Mucosa of descending colon (tissue), 3 donors: ENCODE measurements at regions not wholly inside any gene's neighbourhood (a gene's known extent, or its start where the extent isn't known, plus 50 kb on each side); places are given as distances from the start of the nearest gene placed in this dataset.

Experiments
- ATAC-seq: fragments of 200-7000 bp; cut with Tn5 transposase; one replicate; pipeline ENCODE4 v1.9.1; 2020; ENCODE audit warnings: mild to moderate bottlenecking, moderate library complexity
- DNase-seq, 3 donors: peaks; one replicate each; pipeline ENCODE4 v3.0.0-alpha.2; 2020
- H3K36me3 ChIP-seq: fragments of 200-600 bp; one replicate; pipeline ENCODE4 v1.8.0; 2021; ENCODE audit warnings: low read depth, mild to moderate bottlenecking
- H3K4me1 ChIP-seq: fragments of 200-600 bp; one replicate; pipeline ENCODE4 v1.8.0; 2021; ENCODE audit warnings: low read depth, mild to moderate bottlenecking
- H3K4me3 ChIP-seq: fragments of 200-600 bp; one replicate; pipeline ENCODE4 v1.8.0; 2021; ENCODE audit warnings: mild to moderate bottlenecking
- H3K9me3 ChIP-seq: fragments of 200-600 bp; one replicate; pipeline ENCODE4 v1.8.0; 2021; ENCODE audit warnings: mild to moderate bottlenecking
- intact Hi-C, 2 donors: fragments of 100-400 bp; cut with DNase I in 1 of 2; cut with micrococcal nuclease in 1 of 2; formaldehyde crosslinking; loops; one replicate each; pipeline versions ENCODE4 v1.11.0 to v1.11.1; 2022; cut with DNase I, micrococcal nuclease
- TF ChIP-seq, protein P1 (sequence below): fragments of 200-600 bp; IDR thresholded peaks from one replicate; pipeline ENCODE4 v1.8.0; 2022; ENCODE audit warnings: antibody characterized with exemption, mild to moderate bottlenecking
- donor health status: DM: no; HTN: no; CAD: no; lungs with moderate emphysema.
- donor health status: DM: no; HTN: no; CAD: no.
- donor health status: DM: no; HTN: yes; CAD: no.

DNA sequence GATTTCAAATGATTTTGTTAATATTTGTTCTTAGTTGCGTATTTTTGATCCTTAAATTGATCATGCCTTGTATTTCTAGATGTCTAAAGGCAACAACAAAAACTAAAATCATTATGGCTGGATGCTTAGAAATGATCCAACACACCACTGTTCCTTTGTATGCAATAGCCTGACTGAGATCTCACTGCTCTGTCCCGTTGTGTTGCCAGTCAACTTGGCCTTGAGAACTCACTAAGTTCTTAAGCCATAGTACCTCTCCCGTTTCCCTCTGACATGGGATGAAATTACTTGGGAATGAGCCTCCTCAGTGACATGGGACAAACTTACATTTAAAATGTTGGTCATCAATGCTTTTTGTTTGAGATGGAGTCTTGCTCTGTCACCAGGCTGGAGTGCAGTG is 222.0 kb upstream of the HS6ST1 start:
- TF ChIP-seq, protein P1, sequence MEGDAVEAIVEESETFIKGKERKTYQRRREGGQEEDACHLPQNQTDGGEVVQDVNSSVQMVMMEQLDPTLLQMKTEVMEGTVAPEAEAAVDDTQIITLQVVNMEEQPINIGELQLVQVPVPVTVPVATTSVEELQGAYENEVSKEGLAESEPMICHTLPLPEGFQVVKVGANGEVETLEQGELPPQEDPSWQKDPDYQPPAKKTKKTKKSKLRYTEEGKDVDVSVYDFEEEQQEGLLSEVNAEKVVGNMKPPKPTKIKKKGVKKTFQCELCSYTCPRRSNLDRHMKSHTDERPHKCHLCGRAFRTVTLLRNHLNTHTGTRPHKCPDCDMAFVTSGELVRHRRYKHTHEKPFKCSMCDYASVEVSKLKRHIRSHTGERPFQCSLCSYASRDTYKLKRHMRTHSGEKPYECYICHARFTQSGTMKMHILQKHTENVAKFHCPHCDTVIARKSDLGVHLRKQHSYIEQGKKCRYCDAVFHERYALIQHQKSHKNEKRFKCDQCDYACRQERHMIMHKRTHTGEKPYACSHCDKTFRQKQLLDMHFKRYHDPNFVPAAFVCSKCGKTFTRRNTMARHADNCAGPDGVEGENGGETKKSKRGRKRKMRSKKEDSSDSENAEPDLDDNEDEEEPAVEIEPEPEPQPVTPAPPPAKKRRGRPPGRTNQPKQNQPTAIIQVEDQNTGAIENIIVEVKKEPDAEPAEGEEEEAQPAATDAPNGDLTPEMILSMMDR, result no peak
- no peak overlapping the region for H3K4me3 ChIP-seq
- intact Hi-C loops, result no loop called here
- H3K36me3 ChIP-seq, result no peaks in the 10 kb centered on the region
- H3K9me3 ChIP-seq, result no peaks in the 10 kb centered on the region
- ATAC-seq (no peak), DNase-seq (no peak)
- no peaks in the 10 kb centered on the region for H3K4me1 ChIP-seq

DNA sequence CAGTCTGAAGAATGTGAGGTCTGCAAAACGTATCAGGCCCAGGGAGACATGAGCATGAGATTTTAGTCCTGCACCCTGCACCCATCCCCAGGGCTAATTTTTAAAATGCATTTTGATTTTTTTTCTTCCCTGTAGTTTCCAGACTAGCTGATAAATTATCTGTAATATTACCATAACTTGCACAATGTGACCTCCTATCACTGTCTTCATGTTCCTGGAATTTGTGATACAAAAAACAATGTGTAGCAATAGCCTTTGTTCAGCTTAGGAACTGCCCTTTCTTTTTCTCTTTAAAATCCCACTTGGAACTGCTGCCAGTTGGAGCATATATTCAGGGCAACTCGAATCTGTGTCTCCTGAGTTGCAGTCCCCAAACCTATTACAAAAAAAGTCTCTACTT is 222.8 kb upstream of the HS6ST1 start:
- Histone ChIP-seq H3K4me1 (no peaks in the 10 kb centered on the region), H3K36me3 (no peaks in the 10 kb centered on the region), H3K9me3 (no peaks in the 10 kb centered on the region), H3K4me3 (no peak overlapping the region)
- no peak for DNase-seq
- TF ChIP-seq, protein P1, result no peak
- intact Hi-C loops, result no loop called here
- ATAC-seq, result no peak

- intact Hi-C loops, result no loop called here
- Histone ChIP-seq H3K9me3 (no peaks in the 10 kb centered on the region), H3K4me3 (no peak overlapping the region), H3K36me3 (no peaks in the 10 kb centered on the region), H3K4me1 (no peaks in the 10 kb centered on the region)
- no peak for ATAC-seq
- TF ChIP-seq, protein P1, result no peak
- no peak for DNase-seq
Observed at GRCh38 chr2:128543036-128543435, 224.4 kb upstream of the HS6ST1 start.

DNA sequence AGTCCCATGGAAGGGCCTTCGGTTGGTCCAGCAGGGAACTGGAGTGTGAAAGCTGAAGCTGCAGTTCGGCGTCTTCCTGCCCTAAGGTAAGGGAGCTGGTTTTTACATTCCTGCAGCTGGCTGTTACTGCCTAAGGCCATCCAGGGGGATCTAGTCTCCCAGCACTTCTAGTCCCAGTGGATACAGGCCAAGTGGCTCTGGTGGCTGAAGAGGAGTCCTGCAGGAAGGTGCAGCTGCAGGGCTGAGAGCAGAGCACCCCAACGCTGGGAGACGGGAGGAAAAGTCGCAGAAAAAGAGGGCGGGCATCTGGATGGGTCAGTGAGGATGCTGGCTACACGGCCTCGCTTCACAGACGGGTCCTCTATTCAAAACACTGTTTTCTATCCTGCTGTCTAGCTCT is 225.0 kb upstream of the HS6ST1 start:
- no peak for DNase-seq
- Histone ChIP-seq H3K36me3 (no peaks in the 10 kb centered on the region), H3K4me3 (no peak overlapping the region), H3K4me1 (no peaks in the 10 kb centered on the region), H3K9me3 (no peaks in the 10 kb centered on the region)
- TF ChIP-seq, protein P1, result no peak
- ATAC-seq, result no peak
- intact Hi-C loops, result no loop called here

- TF ChIP-seq, protein P1, result no peak
- no peaks in the 10 kb centered on the region for H3K36me3 ChIP-seq
- no peaks in the 10 kb centered on the region for H3K4me1 ChIP-seq
- DNase-seq (no peak), ATAC-seq (no peak)
- H3K9me3 ChIP-seq, result no peaks in the 10 kb centered on the region
- intact Hi-C loops, result no loop called here
- no peak overlapping the region for H3K4me3 ChIP-seq
Observed at GRCh38 chr2:128544321-128545037, 225.8 kb upstream of the HS6ST1 start.

DNA sequence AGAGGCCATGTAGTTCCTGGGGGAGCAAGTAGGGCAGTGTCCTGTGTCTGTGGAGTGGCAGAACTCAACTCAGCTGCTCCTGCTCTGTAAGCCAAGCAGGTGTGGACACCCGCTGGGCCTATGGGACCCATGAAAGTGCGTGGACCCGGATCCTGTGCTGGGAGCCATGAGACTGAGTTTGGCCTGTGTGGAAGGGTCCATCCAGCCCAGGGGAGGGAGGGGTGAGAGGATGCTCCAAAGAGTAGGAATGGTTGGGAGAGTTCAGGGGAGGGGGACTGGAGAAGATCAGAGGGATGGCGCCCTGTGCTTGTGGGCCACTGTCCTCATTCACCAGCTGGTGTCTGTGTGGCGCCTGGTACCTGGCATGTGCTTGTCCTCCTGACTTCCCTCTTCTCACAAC is 226.4 kb upstream of the HS6ST1 start:
- Histone ChIP-seq H3K36me3 (no peaks in the 10 kb centered on the region), H3K9me3 (no peaks in the 10 kb centered on the region), H3K4me1 (no peaks in the 10 kb centered on the region), H3K4me3 (no peak overlapping the region)
- TF ChIP-seq, protein P1, result no peak
- ATAC-seq, result no peak
- intact Hi-C loops, result no loop called here
- no peak for DNase-seq
